HL-60 (cell line): ENCODE measurements at regions not wholly inside any gene's neighbourhood (a gene's known extent, or its start where the extent isn't known, plus 50 kb on each side); places are given as distances from the start of the nearest gene placed in this dataset.

Experiments used
- DNase-seq, 2 experiments: peaks; one replicate each; pipeline ENCODE4 v3.0.0-alpha.2; 2010 to 2020; ENCODE audit warnings: low read depth in 1 of 2, low spot score in 1 of 2
- H3K27ac ChIP-seq: fragments of 250-450 bp; sonication (Bioruptor Pico); replicated peaks from 2 replicates; pipeline ENCODE4 v1.5.1; 2020; ENCODE audit warnings: mild to moderate bottlenecking, moderate library complexity
- H3K27me3 ChIP-seq: fragments of 250-450 bp; sonication (Bioruptor Pico); 2 replicates; pipeline ENCODE4 v1.5.1; 2021; ENCODE audit warnings: mild to moderate bottlenecking, moderate library complexity; ENCODE audit not compliant: insufficient read depth, poor library complexity, severe bottlenecking
- H3K4me3 ChIP-seq: replicated peaks from 2 replicates; pipeline ENCODE4 v1.5.1; 2011; ENCODE audit warnings: mild to moderate bottlenecking, control low read depth, low read length; ENCODE audit not compliant: insufficient read depth
- GABPA ChIP-seq: IDR thresholded peaks from 2 replicates; pipeline ENCODE4 v1.6.1; 2012; ENCODE audit warnings: low read depth
- POLR2AphosphoS5 ChIP-seq: IDR thresholded peaks from 2 replicates; pipeline ENCODE4 v1.6.1; 2012; ENCODE audit warnings: low read depth
- REST ChIP-seq: IDR thresholded peaks from 2 replicates; pipeline ENCODE4 v1.6.1; 2012; ENCODE audit warnings: low read depth; ENCODE audit not compliant: insufficient replicate concordance
- SPI1 ChIP-seq: IDR thresholded peaks from 2 replicates; pipeline ENCODE4 v1.6.1; 2012; ENCODE audit warnings: low read depth, mild to moderate bottlenecking, borderline replicate concordance
- TF ChIP-seq, protein P1 (sequence below): IDR thresholded peaks from one replicate; pipeline ENCODE4 v1.5.1; 2011; ENCODE audit warnings: low read length, control low read depth, inconsistent platforms; ENCODE audit not compliant: insufficient read depth

DNA sequence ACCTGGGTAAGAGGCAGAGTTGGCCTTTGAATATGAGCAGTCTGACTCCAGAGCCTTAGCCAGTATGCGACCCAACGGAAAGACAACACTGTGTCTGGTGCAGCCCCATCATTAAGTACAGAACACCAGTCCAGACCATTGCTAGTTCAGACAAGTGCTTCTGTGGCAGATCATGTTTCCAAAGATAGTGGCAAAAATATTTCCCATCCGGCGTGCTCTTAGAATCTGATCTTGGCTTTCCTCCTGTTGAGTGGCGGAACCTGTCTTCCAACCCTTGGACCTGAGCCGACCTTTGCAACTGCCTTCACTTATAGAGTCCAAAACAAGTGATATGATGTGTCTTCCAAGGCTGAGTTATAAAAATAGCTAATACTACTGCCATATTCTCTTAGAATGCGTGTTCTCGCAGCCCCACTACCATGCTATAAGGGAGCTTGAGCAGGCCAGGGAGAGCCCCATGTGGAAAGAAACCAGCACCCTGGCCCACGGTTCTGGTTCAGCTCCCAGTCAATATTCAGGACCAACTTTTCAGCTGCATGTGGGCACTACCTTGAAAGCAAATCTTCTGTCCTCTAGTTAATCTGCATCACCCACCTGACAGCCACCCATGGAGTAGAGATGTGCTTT lies 322.4 kb upstream of the SLCO3A1 start:
- no peak overlapping the region for H3K27ac ChIP-seq
- TF ChIP-seq SPI1 = no peak
- no peak for TF ChIP-seq REST
- no peak for TF ChIP-seq POLR2AphosphoS5
- no peak for TF ChIP-seq GABPA
- H3K4me3 ChIP-seq = no peak overlapping the region
- no peak for DNase-seq
- H3K27me3 ChIP-seq = no peaks in the 10 kb centered on the region

- DNase-seq = no peak
- H3K4me3 ChIP-seq = no peak overlapping the region
- TF ChIP-seq POLR2AphosphoS5 (no peak), GABPA (no peak), SPI1 (no peak), REST (no peak)
- TF ChIP-seq, protein P1, sequence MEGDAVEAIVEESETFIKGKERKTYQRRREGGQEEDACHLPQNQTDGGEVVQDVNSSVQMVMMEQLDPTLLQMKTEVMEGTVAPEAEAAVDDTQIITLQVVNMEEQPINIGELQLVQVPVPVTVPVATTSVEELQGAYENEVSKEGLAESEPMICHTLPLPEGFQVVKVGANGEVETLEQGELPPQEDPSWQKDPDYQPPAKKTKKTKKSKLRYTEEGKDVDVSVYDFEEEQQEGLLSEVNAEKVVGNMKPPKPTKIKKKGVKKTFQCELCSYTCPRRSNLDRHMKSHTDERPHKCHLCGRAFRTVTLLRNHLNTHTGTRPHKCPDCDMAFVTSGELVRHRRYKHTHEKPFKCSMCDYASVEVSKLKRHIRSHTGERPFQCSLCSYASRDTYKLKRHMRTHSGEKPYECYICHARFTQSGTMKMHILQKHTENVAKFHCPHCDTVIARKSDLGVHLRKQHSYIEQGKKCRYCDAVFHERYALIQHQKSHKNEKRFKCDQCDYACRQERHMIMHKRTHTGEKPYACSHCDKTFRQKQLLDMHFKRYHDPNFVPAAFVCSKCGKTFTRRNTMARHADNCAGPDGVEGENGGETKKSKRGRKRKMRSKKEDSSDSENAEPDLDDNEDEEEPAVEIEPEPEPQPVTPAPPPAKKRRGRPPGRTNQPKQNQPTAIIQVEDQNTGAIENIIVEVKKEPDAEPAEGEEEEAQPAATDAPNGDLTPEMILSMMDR = no peak
Measured at GRCh38 chr15:91534235-91534634, 319.3 kb upstream of the SLCO3A1 start.

GRCh38 chr15:91534976-91535375 lies 318.5 kb upstream of the SLCO3A1 start:
- no peak overlapping the region for H3K4me3 ChIP-seq
- TF ChIP-seq GABPA (no peak), SPI1 (no peak), POLR2AphosphoS5 (no peak), REST (no peak)
- TF ChIP-seq, protein P1 = no peak
- H3K27ac ChIP-seq = no peak overlapping the region
- DNase-seq = no peak
- peaks cover 2% of the 10 kb centered on the region for H3K27me3 ChIP-seq

More at GRCh38 chr15:91534235-91534634, 319.3 kb upstream of the SLCO3A1 start:
- Histone ChIP-seq H3K27ac (no peak overlapping the region), H3K27me3 (peaks cover 2% of the 10 kb centered on the region)
